Activated CD8-positive, alpha-beta memory T cell treated with anti-CD3 and anti-CD28 coated beads, Interleukin-2, amount 50 U/mL, for 48 hours (primary cell): ENCODE measurements at regions not wholly inside any gene's neighbourhood (a gene's known extent, or its start where the extent isn't known, plus 50 kb on each side); places are given as distances from the start of the nearest gene placed in this dataset.

ENCODE experiments used
- DNase-seq: peaks from one replicate; pipeline ENCODE4 v3.0.0-alpha.2; 2020

GRCh38 chr14:43249591-43249990, 1257.5 kb downstream of the FSCB start:
- no peak for DNase-seq

GRCh38 chr14:43249116-43249515, 1258.0 kb downstream of the FSCB start:
- DNase-seq, result no peak

GRCh38 chr14:43247877-43248276, 1259.2 kb downstream of the FSCB start:
- DNase-seq, result no peak

- no peak for DNase-seq
Measured at GRCh38 chr14:43244142-43244625, 1262.9 kb downstream of the FSCB start.

- DNase-seq, result no peak
Measured at GRCh38 chr14:43243168-43243567, 1263.9 kb downstream of the FSCB start.

GRCh38 chr14:43232261-43232660, 1274.8 kb downstream of the FSCB start:
- DNase-seq, result no peak

- DNase-seq, result no peak
Measured at GRCh38 chr14:43215524-43215923, 1291.6 kb downstream of the FSCB start.

GRCh38 chr14:43207189-43207588, 1299.9 kb downstream of the FSCB start:
- DNase-seq, result no peak

- no peak for DNase-seq
Measured at GRCh38 chr14:43204816-43205215, 1302.3 kb downstream of the FSCB start.

GRCh38 chr14:43200519-43200918, 1306.6 kb downstream of the FSCB start:
- DNase-seq, result no peak

GRCh38 chr14:43198465-43198864, 1308.6 kb downstream of the FSCB start:
- DNase-seq, result no peak

GRCh38 chr14:43184540-43184939, 1322.5 kb downstream of the FSCB start:
- DNase-seq, result no peak

GRCh38 chr14:43183916-43184315, 1323.2 kb downstream of the FSCB start:
- no peak for DNase-seq

GRCh38 chr14:43175896-43176295, 1331.2 kb downstream of the FSCB start:
- no peak for DNase-seq

- DNase-seq, result no peak
Measured at GRCh38 chr14:43172899-43173548, 1334.1 kb downstream of the FSCB start.

GRCh38 chr14:43169722-43170121, 1337.4 kb downstream of the FSCB start:
- DNase-seq, result no peak

- DNase-seq, result no peak
Measured at GRCh38 chr14:43168371-43168925, 1338.6 kb downstream of the FSCB start.

- DNase-seq, result no peak
Measured at GRCh38 chr14:43166163-43166562, 1340.9 kb downstream of the FSCB start.

GRCh38 chr14:43165651-43166050, 1341.4 kb downstream of the FSCB start:
- DNase-seq, result no peak

- DNase-seq, result no peak
Measured at GRCh38 chr14:43161477-43161876, 1345.6 kb downstream of the FSCB start.

- no peak for DNase-seq
Measured at GRCh38 chr14:43157661-43158060, 1349.4 kb downstream of the FSCB start.

GRCh38 chr14:43155924-43156323, 1351.2 kb downstream of the FSCB start:
- DNase-seq, result no peak

- DNase-seq, result no peak
Measured at GRCh38 chr14:43155258-43155657, 1351.8 kb downstream of the FSCB start.

GRCh38 chr14:43147485-43147884, 1359.6 kb downstream of the FSCB start:
- no peak for DNase-seq

GRCh38 chr14:43145361-43145760, 1361.7 kb downstream of the FSCB start:
- DNase-seq, result no peak
